H9 (cell line): ENCODE measurements at regions not wholly inside any gene's neighbourhood (a gene's known extent, or its start where the extent isn't known, plus 50 kb on each side); places are given as distances from the start of the nearest gene placed in this dataset.

Experiments
- DNase-seq: peaks from one replicate; pipeline ENCODE4 v3.0.0-alpha.2; 2017
- H2AFZ ChIP-seq: one replicate; pipeline ENCODE4 v1.6.1; 2013; ENCODE audit warnings: mild to moderate bottlenecking, low read length, control low read depth, moderate library complexity
- H2AK5ac ChIP-seq: 2 replicates; pipeline ENCODE4 v1.6.1; 2013; ENCODE audit warnings: low read length, control low read depth, mixed read lengths; ENCODE audit not compliant: insufficient read length
- H2BK120ac ChIP-seq: one replicate; pipeline ENCODE4 v1.6.1; 2013; ENCODE audit warnings: low read depth, mild to moderate bottlenecking, low read length, control low read depth, inconsistent platforms; ENCODE audit not compliant: poor library complexity, severe bottlenecking
- H2BK12ac ChIP-seq: 2 replicates; pipeline ENCODE4 v1.6.1; 2013; ENCODE audit warnings: low read length, control low read depth, mixed read lengths, low read depth; ENCODE audit not compliant: insufficient read length
- H2BK15ac ChIP-seq: 2 replicates; pipeline ENCODE4 v1.6.1; 2013; ENCODE audit warnings: low read depth, low read length, control low read depth
- H2BK20ac ChIP-seq: one replicate; pipeline ENCODE4 v1.6.1; 2013; ENCODE audit warnings: low read depth, mild to moderate bottlenecking, low read length, control low read depth, inconsistent platforms; ENCODE audit not compliant: poor library complexity, severe bottlenecking
- H2BK5ac ChIP-seq: 2 replicates; pipeline ENCODE4 v1.6.1; 2013; ENCODE audit warnings: low read length, control low read depth, mixed read lengths; ENCODE audit not compliant: insufficient read length
- H3K14ac ChIP-seq: 2 replicates; pipeline ENCODE4 v1.6.1; 2013; ENCODE audit warnings: low read length, control low read depth; ENCODE audit not compliant: insufficient read depth
- H3K18ac ChIP-seq: 2 replicates; pipeline ENCODE4 v1.6.1; 2013; ENCODE audit warnings: low read depth, mild to moderate bottlenecking, mixed read lengths, low read length, control low read depth; ENCODE audit not compliant: insufficient read length
- H3K23ac ChIP-seq: 2 replicates; pipeline ENCODE4 v1.6.1; 2013; ENCODE audit warnings: low read length, control low read depth, mixed read lengths, low read depth; ENCODE audit not compliant: insufficient read length
- H3K23me2 ChIP-seq: 2 replicates; pipeline ENCODE4 v1.6.1; 2013; ENCODE audit warnings: low read depth, mild to moderate bottlenecking, mixed read lengths, low read length, control low read depth; ENCODE audit not compliant: insufficient read length, poor library complexity, severe bottlenecking
- H3K27ac ChIP-seq: 2 replicates; pipeline ENCODE4 v1.5.1; 2013; ENCODE audit warnings: low read length, control low read depth, mixed read lengths, low read depth; ENCODE audit not compliant: insufficient read length
- H3K27me3 ChIP-seq: 2 replicates; pipeline ENCODE4 v1.6.1; 2013; ENCODE audit warnings: low read length, control low read depth, inconsistent platforms; ENCODE audit not compliant: insufficient read depth
- H3K4ac ChIP-seq: 2 replicates; pipeline ENCODE4 v1.6.1; 2013; ENCODE audit warnings: low read depth, mild to moderate bottlenecking, control low read depth, inconsistent platforms, low read length, moderate library complexity
- H3K4me1 ChIP-seq: 2 replicates; pipeline ENCODE4 v1.6.1; 2013; ENCODE audit warnings: low read length, control low read depth, inconsistent platforms; ENCODE audit not compliant: insufficient read depth
- H3K4me2 ChIP-seq: 2 replicates; pipeline ENCODE4 v1.6.1; 2013; ENCODE audit warnings: low read length, control low read depth, mixed read lengths; ENCODE audit not compliant: insufficient read length, insufficient read depth
- H3K56ac ChIP-seq: 2 replicates; pipeline ENCODE4 v1.6.1; 2013; ENCODE audit warnings: low read depth, mild to moderate bottlenecking, mixed read lengths, low read length, control low read depth; ENCODE audit not compliant: insufficient read length
- H3K79me1 ChIP-seq: 2 replicates; pipeline ENCODE4 v1.6.1; 2013; ENCODE audit warnings: low read depth, mild to moderate bottlenecking, moderate library complexity, low read length, control low read depth, inconsistent platforms; ENCODE audit not compliant: insufficient read depth, poor library complexity, severe bottlenecking
- H3K79me2 ChIP-seq: 2 replicates; pipeline ENCODE4 v1.6.1; 2013; ENCODE audit warnings: low read length, control low read depth, inconsistent platforms; ENCODE audit not compliant: insufficient read depth
- H3K9ac ChIP-seq: 2 replicates; pipeline ENCODE4 v1.6.1; 2013; ENCODE audit warnings: low read length, control low read depth, mixed read lengths; ENCODE audit not compliant: insufficient read length; ENCODE audit errors: extremely low read depth
- H3K9me3 ChIP-seq: one replicate; pipeline ENCODE4 v1.6.1; 2013; ENCODE audit warnings: low read depth, low read length, inconsistent platforms; ENCODE audit not compliant: control insufficient read depth
- H3T11ph ChIP-seq: one replicate; pipeline ENCODE4 v1.6.1; 2013; ENCODE audit warnings: mild to moderate bottlenecking, low read length, control low read depth, inconsistent platforms
- H4K20me1 ChIP-seq: one replicate; pipeline ENCODE4 v1.6.1; 2013; ENCODE audit not compliant: control insufficient read depth, insufficient read length, insufficient read depth
- H4K5ac ChIP-seq: 2 replicates; pipeline ENCODE4 v1.6.1; 2013; ENCODE audit warnings: low read depth, mild to moderate bottlenecking, mixed read lengths, low read length, control low read depth; ENCODE audit not compliant: insufficient read length
- H4K8ac ChIP-seq: replicated peaks from 2 replicates; pipeline ENCODE4 v1.6.1; 2013; ENCODE audit warnings: low read length, control low read depth, mixed read lengths, low read depth; ENCODE audit not compliant: insufficient read length
- H4K91ac ChIP-seq: 2 replicates; pipeline ENCODE4 v1.6.1; 2013; ENCODE audit warnings: low read depth, mild to moderate bottlenecking, moderate library complexity, mixed read lengths, low read length, control low read depth; ENCODE audit not compliant: insufficient read length
- H3K27ac Mint-ChIP-seq, 3 experiments: 2 replicates in 2 of 3; 3 replicates in 1 of 3; pipeline ENCODE4 v1.8.0; 2020 to 2021; ENCODE audit warnings: mixed read lengths in 3 of 3, mild to moderate bottlenecking in 1 of 3, moderate library complexity in 1 of 3
- H3K27me3 Mint-ChIP-seq: 2 replicates; pipeline ENCODE4 v1.8.0; 2021; ENCODE audit warnings: low read depth, mild to moderate bottlenecking, moderate library complexity, mixed read lengths
- H3K36me3 Mint-ChIP-seq, 3 experiments: 2 replicates in 2 of 3; 3 replicates in 1 of 3; pipeline ENCODE4 v1.8.0; 2020 to 2021; ENCODE audit warnings: low read depth in 3 of 3, mixed read lengths in 3 of 3; ENCODE audit not compliant: insufficient read depth in 1 of 3
- H3K4me1 Mint-ChIP-seq, 2 experiments: 2 replicates each; pipeline ENCODE4 v1.8.0; 2020; ENCODE audit warnings: mixed read lengths in 2 of 2
- H3K4me3 Mint-ChIP-seq, 2 experiments: 2 replicates in 1 of 2; 3 replicates in 1 of 2; pipeline ENCODE4 v1.8.0; 2020 to 2021; ENCODE audit warnings: mild to moderate bottlenecking in 2 of 2, mixed read lengths in 2 of 2, moderate library complexity in 1 of 2
- H3K9me3 Mint-ChIP-seq, 2 experiments: 2 replicates in 1 of 2; 3 replicates in 1 of 2; pipeline ENCODE4 v1.8.0; 2020; ENCODE audit warnings: mild to moderate bottlenecking in 2 of 2, mixed read lengths in 2 of 2, moderate library complexity in 1 of 2
- WGBS: extraction: QIAGEN DNeasy Blood & Tissue Kit; methylation state at CpG from one replicate; pipeline ENCODE4 v1.1.7; 2013; ENCODE audit warnings: missing lambda C conversion rate, low lambda C conversion rate, mixed read lengths; ENCODE audit not compliant: insufficient read length; ENCODE audit errors: extremely low coverage; 5-methylcytosine and 5-hydroxymethylcytosine counted together
- TF ChIP-seq, protein P1 (sequence below): fragments of 200-600 bp; sonication (generic); conservative IDR thresholded peaks from 3 replicates; pipeline ENCODE4 v1.8.0; 2021; ENCODE audit warnings: antibody characterized with exemption, mild to moderate bottlenecking

DNA sequence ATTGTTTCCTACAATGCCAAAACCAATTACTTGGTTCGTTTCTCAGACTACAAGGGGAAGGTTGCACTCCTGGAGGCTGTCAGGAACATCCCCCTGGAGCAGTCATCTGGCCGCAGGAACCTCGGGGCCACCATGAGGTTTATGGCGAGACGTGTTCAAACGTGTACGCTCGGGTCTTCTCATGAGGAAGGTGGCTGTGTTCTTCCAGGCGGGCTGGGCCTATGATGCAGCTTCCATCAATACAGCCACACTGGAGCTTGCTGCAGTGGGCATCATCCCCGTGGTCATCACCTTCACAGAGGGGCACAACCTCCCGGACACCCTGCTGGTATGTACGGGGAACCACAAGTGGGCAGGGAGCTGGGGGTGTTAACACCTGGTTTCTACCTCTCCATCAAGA, 94.5 kb upstream of the COL6A5 start:
- no peak overlapping the region for H3T11ph ChIP-seq
- no peak overlapping the region for H2BK20ac ChIP-seq
- H3K4me1 ChIP-seq: no peaks in the 10 kb centered on the region
- H4K5ac ChIP-seq: no peak overlapping the region
- H4K8ac ChIP-seq: no peak overlapping the region
- H3K18ac ChIP-seq: no peak overlapping the region
- H3K36me3 Mint-ChIP-seq: no peaks in the 10 kb centered on the region
- no peak overlapping the region for H4K91ac ChIP-seq
- H3K9me3 ChIP-seq: no peaks in the 10 kb centered on the region
- H2AFZ ChIP-seq: no peak overlapping the region
- H3K27me3 ChIP-seq: no peaks in the 10 kb centered on the region
- no peak overlapping the region for H3K14ac ChIP-seq
- peaks cover 2% of the 10 kb centered on the region; the same call in 1 of the 2 replicates for H3K27me3 Mint-ChIP-seq
- no peaks in the 10 kb centered on the region for H3K4me1 Mint-ChIP-seq
- no peak overlapping the region for H3K27ac Mint-ChIP-seq
- no peak overlapping the region for H3K4me2 ChIP-seq
- H2BK15ac ChIP-seq: no peak overlapping the region
- no peaks in the 10 kb centered on the region for H3K79me2 ChIP-seq
- H3K4ac ChIP-seq: no peak overlapping the region
- no peak overlapping the region for H2BK12ac ChIP-seq
- H2AK5ac ChIP-seq: no peak overlapping the region
- H2BK5ac ChIP-seq: no peak overlapping the region
- no peak overlapping the region for H3K23ac ChIP-seq
- no peak for DNase-seq
- no peak overlapping the region for H2BK120ac ChIP-seq
- no peak overlapping the region for H3K27ac ChIP-seq
- TF ChIP-seq, protein P1, sequence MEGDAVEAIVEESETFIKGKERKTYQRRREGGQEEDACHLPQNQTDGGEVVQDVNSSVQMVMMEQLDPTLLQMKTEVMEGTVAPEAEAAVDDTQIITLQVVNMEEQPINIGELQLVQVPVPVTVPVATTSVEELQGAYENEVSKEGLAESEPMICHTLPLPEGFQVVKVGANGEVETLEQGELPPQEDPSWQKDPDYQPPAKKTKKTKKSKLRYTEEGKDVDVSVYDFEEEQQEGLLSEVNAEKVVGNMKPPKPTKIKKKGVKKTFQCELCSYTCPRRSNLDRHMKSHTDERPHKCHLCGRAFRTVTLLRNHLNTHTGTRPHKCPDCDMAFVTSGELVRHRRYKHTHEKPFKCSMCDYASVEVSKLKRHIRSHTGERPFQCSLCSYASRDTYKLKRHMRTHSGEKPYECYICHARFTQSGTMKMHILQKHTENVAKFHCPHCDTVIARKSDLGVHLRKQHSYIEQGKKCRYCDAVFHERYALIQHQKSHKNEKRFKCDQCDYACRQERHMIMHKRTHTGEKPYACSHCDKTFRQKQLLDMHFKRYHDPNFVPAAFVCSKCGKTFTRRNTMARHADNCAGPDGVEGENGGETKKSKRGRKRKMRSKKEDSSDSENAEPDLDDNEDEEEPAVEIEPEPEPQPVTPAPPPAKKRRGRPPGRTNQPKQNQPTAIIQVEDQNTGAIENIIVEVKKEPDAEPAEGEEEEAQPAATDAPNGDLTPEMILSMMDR: no peak
- WGBS: no CpG with 5 or more reads among the region's 12 CpGs
- no peak overlapping the region for H3K4me3 Mint-ChIP-seq
- no peaks in the 10 kb centered on the region for H3K23me2 ChIP-seq
- H3K79me1 ChIP-seq: no peaks in the 10 kb centered on the region
- no peaks in the 10 kb centered on the region for H4K20me1 ChIP-seq
- H3K9ac ChIP-seq: no peak overlapping the region
- H3K56ac ChIP-seq: no peak overlapping the region
- no peaks in the 10 kb centered on the region for H3K9me3 Mint-ChIP-seq
